ENCODE measurements at regions not wholly inside any gene's neighbourhood (a gene's known extent, or its start where the extent isn't known, plus 50 kb on each side); places are given as distances from the start of the nearest gene placed in this dataset.
"Not testable (repeated sequence)": the region's sequence is repeated elsewhere in the genome, so short reads cannot be mapped to it uniquely, and the experiment has no call there.

DNA sequence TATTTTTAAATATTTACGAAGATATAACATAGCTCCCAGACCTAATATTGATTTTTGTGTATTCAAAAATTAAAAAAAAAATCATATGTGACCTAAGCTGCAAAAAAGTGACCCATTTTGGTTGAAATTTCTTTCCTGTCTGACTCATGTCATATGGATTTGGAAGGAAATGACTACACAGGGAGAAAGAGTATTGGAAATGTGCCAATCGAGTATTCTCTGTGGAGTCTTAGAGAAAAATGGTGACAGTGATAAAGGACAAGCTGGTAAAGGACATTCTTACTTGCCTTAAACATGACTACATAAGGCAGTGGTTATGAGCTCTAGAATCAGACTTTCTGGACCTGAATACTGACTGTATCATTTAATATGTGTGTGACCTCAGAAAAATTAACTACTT lies 262.9 kb upstream of the PTPRD start:
- no peaks in the 10 kb centered on the region for H3K36me3 Mint-ChIP-seq
- H3K27ac Mint-ChIP-seq = no peak overlapping the region
- no peak overlapping the region for H3K4me3 Mint-ChIP-seq
- peaks cover 0 to 10% (median 2%) of the 10 kb centered on the region in 3 donors for H3K9me3 Mint-ChIP-seq
- no peaks in the 10 kb centered on the region for H3K4me1 Mint-ChIP-seq
- H3K27me3 Mint-ChIP-seq = no peaks in the 10 kb centered on the region

DNA sequence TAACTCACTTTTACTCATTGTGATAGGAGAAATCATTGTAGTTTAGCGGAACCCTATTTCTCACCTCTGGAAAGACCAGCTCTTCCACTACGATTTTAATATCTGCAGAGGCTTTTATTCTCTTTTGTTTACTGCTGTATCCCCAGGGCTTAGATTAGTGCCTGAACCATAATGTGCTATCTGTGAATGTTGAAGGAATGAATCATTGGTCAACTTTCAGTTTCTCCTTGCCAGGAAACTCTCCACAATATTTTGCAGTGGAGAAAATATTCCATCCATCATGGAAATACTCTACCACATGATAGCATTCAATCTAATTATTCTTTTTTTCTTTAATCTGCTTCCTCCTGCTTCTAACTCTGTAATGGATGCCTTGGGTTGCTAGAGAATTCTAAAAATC lies 263.5 kb upstream of the PTPRD start:
- H3K9me3 Mint-ChIP-seq = peaks cover 0 to 6% (median 5%) of the 10 kb centered on the region in 3 donors
- H3K4me1 Mint-ChIP-seq = no peaks in the 10 kb centered on the region
- H3K4me3 Mint-ChIP-seq = no peak overlapping the region
- no peaks in the 10 kb centered on the region for H3K27me3 Mint-ChIP-seq
- H3K36me3 Mint-ChIP-seq = no peaks in the 10 kb centered on the region
- no peak overlapping the region for H3K27ac Mint-ChIP-seq

GRCh38 chr9:10890266-10890665 lies 277.5 kb upstream of the PTPRD start:
- H3K4me3 Mint-ChIP-seq, H3K27ac Mint-ChIP-seq, H3K36me3 Mint-ChIP-seq, H3K4me1 Mint-ChIP-seq, H3K27me3 Mint-ChIP-seq: not testable (repeated sequence)
- peaks cover 1 to 12% (median 2%) of the 10 kb centered on the region in 3 donors for H3K9me3 Mint-ChIP-seq

DNA sequence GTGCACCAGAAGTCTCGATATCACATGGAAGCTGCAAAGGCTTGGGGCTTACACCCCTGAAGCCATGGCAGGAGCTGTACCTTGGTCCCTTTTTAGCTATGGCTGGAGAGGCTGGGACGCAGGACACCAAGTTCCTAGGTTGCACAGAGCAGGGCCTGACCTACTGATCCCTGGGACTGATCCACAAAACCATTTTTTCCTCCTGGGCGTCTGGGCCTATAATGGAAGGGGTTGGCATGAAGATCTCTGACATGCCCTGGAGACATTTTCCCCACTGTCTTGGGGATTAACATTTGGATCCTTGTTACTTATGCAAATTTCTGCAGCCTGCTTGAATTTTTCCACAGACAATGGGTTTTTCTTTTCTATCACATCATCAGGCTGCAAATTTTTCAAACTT lies 286.7 kb upstream of the PTPRD start:
- Mint-ChIP-seq H3K27ac (no peak overlapping the region), H3K36me3 (no peaks in the 10 kb centered on the region), H3K9me3 (peaks cover 0 to 6% (median 1%) of the 10 kb centered on the region in 3 donors), H3K4me3 (no peak overlapping the region), H3K4me1 (no peaks in the 10 kb centered on the region), H3K27me3 (no peaks in the 10 kb centered on the region)

- no peaks in the 10 kb centered on the region for H3K36me3 Mint-ChIP-seq
- H3K27me3 Mint-ChIP-seq = no peaks in the 10 kb centered on the region
- H3K9me3 Mint-ChIP-seq = peaks cover 1 to 10% (median 7%) of the 10 kb centered on the region in 3 donors
- H3K4me3 Mint-ChIP-seq = no peak overlapping the region
- H3K27ac Mint-ChIP-seq = no peak overlapping the region
- no peaks in the 10 kb centered on the region for H3K4me1 Mint-ChIP-seq
Observed at GRCh38 chr9:10903969-10904368, 291.2 kb upstream of the PTPRD start.

- Mint-ChIP-seq H3K27me3 (no peaks in the 10 kb centered on the region), H3K4me3 (no peak overlapping the region)
Observed at GRCh38 chr9:10910779-10911178, 298.0 kb upstream of the PTPRD start.

DNA sequence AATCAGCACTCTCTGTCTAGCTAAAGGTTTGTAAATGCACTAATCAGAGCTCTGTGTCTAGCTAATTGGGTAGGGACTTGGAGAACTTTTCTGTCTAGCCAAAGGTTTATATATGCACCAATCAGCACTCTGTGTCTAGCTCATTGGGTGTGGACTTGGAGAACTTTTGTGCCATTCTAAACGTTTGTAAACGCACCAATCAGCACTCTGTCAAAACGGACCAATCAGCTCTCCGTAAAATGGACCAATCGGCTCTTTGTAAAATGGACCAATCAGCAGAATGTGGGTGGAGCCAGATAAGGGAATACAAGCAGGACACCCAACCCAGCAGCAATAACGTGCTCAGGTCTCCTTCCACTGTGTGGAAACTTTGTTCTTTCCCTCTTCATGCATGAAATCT lies 298.6 kb upstream of the PTPRD start:
- peaks cover 0 to 26% (median 7%) of the 10 kb centered on the region in 3 donors for H3K9me3 Mint-ChIP-seq
- H3K4me1 Mint-ChIP-seq = no peaks in the 10 kb centered on the region
- H3K4me3 Mint-ChIP-seq = no peak overlapping the region
- no peak overlapping the region for H3K27ac Mint-ChIP-seq
- H3K27me3 Mint-ChIP-seq = no peaks in the 10 kb centered on the region
- H3K36me3 Mint-ChIP-seq = no peaks in the 10 kb centered on the region

More at GRCh38 chr9:10910779-10911178, 298.0 kb upstream of the PTPRD start:
- H3K27ac Mint-ChIP-seq = no peak overlapping the region
- H3K4me1 Mint-ChIP-seq = no peaks in the 10 kb centered on the region
- H3K36me3 Mint-ChIP-seq = no peaks in the 10 kb centered on the region
- H3K9me3 Mint-ChIP-seq = peaks cover 0 to 27% (median 7%) of the 10 kb centered on the region in 3 donors

- H3K36me3 Mint-ChIP-seq = no peaks in the 10 kb centered on the region
- H3K27ac Mint-ChIP-seq = no peak overlapping the region
- no peak overlapping the region for H3K4me3 Mint-ChIP-seq
- peaks cover 0 to 22% (median 0%) of the 10 kb centered on the region in 3 donors for H3K9me3 Mint-ChIP-seq
- no peaks in the 10 kb centered on the region for H3K27me3 Mint-ChIP-seq
- H3K4me1 Mint-ChIP-seq = no peaks in the 10 kb centered on the region
Observed at GRCh38 chr9:10917001-10917400, 304.2 kb upstream of the PTPRD start.

DNA sequence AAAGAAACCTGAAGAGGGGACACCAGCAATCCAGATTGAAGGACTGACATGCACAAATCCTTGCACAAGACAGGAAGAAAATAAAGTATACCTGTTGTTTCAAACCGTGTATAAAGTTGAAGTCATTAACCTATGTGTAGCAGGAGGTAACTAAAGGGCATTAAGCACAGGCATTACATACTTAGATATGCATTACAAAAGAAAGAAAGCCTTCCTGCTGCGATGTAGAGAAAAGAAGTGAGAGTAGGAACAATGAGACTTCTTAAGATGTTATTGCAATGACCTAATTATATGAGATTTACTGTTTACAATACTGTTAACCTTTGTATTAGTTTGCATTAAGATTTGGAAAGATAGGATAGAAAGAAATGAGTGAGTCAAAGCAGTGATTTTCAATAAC lies 308.9 kb upstream of the PTPRD start:
- Mint-ChIP-seq H3K27ac (no peak overlapping the region), H3K36me3 (no peaks in the 10 kb centered on the region)

DNA sequence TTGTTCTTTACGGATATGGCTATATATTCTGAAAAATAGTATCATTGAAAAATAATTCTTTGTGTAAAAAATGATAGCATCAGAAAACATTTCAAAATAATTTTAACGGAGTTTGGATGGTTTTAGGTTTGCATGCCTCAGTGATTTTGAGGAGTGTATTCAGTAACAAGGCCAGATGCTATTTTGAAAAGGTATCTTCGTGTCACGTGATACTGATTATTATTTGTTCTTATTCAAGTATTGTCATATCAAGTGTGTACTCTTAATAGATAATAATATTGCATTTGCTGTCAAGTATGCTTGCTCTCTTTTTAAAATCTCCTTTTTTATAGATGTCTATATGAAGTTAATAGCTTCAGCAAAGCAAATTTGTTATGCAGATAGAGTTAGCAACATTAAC lies 313.1 kb upstream of the PTPRD start:
- H3K36me3 Mint-ChIP-seq = no peaks in the 10 kb centered on the region
- H3K4me3 Mint-ChIP-seq = no peak overlapping the region
- peaks cover 4 to 18% (median 6%) of the 10 kb centered on the region in 3 donors for H3K9me3 Mint-ChIP-seq

More for the DNA sequence above, 308.9 kb upstream of the PTPRD start:
- Mint-ChIP-seq H3K4me1 (no peaks in the 10 kb centered on the region), H3K9me3 (peaks cover 4 to 24% (median 6%) of the 10 kb centered on the region in 3 donors), H3K27me3 (no peaks in the 10 kb centered on the region), H3K4me3 (no peak overlapping the region)

DNA sequence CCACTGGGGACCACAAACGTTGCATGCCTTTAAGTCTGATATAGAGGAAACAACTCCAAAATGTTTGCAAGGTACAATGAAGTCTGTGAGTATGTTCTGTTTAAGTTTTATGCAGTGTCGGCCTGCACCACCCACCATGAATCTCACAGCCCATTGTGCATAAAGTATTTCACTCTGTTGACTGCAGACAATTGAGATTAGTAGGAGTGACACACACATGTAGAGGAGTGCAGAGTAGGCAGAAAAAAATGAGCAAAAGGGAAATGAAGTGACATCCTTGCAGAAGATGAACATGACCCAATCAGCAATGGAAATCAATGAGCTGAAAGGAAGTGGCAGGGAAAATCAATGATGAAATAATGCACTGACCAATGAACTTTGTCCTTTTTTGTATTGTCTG lies 315.6 kb upstream of the PTPRD start:
- Mint-ChIP-seq H3K4me3 (no peak overlapping the region), H3K9me3 (peaks cover 3 to 12% (median 8%) of the 10 kb centered on the region in 3 donors), H3K36me3 (no peaks in the 10 kb centered on the region), H3K27ac (no peak overlapping the region), H3K4me1 (no peaks in the 10 kb centered on the region), H3K27me3 (no peaks in the 10 kb centered on the region)

More for the DNA sequence above, 313.1 kb upstream of the PTPRD start:
- no peaks in the 10 kb centered on the region for H3K4me1 Mint-ChIP-seq
- H3K27ac Mint-ChIP-seq = no peak overlapping the region
- no peaks in the 10 kb centered on the region for H3K27me3 Mint-ChIP-seq

DNA sequence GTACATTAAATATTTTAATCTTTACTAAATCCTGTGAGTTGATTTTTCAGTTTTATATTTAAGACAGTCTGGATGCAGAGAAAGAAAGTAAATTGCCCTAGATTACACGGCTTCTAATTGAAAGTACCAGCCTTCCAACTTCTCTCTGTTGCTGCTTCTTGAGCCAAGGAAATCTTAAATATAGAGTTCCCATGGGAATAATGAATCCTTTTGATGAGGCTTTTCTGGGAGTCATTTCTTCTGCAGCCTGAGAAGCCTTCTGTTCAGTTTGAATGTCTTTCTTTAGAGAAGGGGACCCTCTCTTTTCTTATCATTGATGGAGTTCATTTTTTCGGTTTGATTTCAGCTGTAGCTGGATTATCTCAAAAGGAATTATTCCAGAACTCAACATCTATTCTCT lies 317.3 kb upstream of the PTPRD start:
- Mint-ChIP-seq H3K4me1 (no peaks in the 10 kb centered on the region), H3K36me3 (no peaks in the 10 kb centered on the region), H3K9me3 (peaks cover 0 to 6% (median 4%) of the 10 kb centered on the region in 3 donors), H3K4me3 (no peak overlapping the region), H3K27me3 (no peaks in the 10 kb centered on the region), H3K27ac (no peak overlapping the region)

DNA sequence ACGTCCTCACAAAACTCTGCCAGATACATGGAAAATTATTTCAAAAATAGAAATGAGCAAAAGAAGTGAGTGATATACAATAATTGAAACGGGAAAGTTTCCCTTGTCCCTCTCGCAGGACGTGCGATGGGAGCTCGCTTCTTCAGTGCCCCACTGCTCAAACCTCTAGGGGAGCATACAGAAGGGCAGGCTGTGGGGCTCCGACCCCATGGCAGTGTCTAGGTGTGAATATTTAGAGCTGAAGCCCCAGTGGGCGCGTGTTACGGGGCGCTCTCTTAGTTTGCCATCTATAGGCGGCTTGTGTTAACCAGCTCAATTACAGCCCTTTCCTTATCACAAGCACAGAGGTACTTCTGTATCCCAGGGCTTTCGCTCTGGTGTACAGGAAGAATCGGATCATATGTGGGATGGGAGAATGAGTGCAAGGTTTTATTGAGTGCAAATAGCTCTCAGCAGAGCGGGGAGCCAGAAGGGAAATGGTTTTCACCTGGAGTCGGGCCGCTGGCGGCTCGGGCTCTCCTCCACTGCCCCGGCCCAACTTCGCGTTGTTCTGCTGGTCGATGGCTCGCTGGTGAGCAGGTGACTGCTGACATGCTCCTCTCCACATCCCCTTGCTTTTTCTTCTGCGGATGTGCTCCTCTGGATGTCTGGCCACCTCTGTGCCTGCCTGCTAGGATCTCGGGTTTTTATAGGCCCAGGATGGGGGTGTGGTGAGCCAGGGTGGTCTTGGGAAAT lies 334.0 kb upstream of the PTPRD start:
- H3K9me3 Mint-ChIP-seq = peaks cover 0 to 7% (median 4%) of the 10 kb centered on the region in 3 donors
- no peaks in the 10 kb centered on the region for H3K4me1 Mint-ChIP-seq
- no peaks in the 10 kb centered on the region for H3K27me3 Mint-ChIP-seq
- no peak overlapping the region for H3K27ac Mint-ChIP-seq
- H3K36me3 Mint-ChIP-seq = no peaks in the 10 kb centered on the region
- H3K4me3 Mint-ChIP-seq = peak overlapping the region in 1 of 4 donors; percentile 9

- H3K27me3 Mint-ChIP-seq = no peaks in the 10 kb centered on the region
- no peak overlapping the region for H3K4me3 Mint-ChIP-seq
- H3K9me3 Mint-ChIP-seq = peaks cover 2 to 7% (median 3%) of the 10 kb centered on the region in 3 donors
- no peaks in the 10 kb centered on the region for H3K4me1 Mint-ChIP-seq
- no peaks in the 10 kb centered on the region for H3K36me3 Mint-ChIP-seq
- no peak overlapping the region for H3K27ac Mint-ChIP-seq
Observed at GRCh38 chr9:10957878-10958277, 345.1 kb upstream of the PTPRD start.

DNA sequence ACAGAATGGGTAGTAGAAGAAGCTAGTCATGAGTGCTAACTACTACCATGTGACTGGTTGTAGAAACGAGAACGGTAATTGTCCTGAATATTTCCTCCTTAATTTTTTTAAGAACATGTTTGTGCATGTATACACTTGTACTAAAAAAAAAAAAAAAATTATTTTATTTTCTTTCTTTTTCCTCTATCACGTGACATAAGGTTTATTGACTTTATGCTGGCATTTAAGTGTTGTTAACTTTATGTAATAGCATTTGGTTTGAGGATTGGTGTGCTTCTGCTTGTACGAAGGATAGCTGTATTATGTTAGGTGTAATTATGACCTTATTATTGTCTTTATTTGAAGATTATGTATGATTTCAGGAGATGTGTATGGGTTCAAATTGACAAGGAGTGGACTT lies 349.1 kb upstream of the PTPRD start:
- Mint-ChIP-seq H3K27me3 (no peaks in the 10 kb centered on the region), H3K4me1 (no peaks in the 10 kb centered on the region), H3K4me3 (no peak overlapping the region), H3K9me3 (peaks cover 2 to 17% (median 5%) of the 10 kb centered on the region in 3 donors), H3K36me3 (no peaks in the 10 kb centered on the region), H3K27ac (no peak overlapping the region)

DNA sequence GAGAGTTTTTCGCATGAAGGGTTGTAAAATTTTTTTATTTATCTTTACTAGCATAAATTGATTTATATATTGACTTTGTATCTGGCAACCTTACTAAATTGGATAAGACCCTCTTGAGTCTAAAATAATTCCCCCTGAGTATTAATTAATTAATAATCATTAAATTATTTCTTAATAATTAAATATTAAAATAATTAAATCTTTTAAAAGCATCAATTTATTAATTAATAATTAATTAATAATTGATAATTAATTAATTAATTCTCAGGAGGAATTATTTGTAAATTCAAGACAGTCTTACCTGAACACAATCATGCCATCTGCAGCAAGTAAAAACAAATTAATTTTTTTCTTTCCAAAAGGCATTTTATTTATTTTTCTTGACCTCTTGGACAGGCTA lies 370.4 kb upstream of the PTPRD start:
- Mint-ChIP-seq H3K36me3 (no peaks in the 10 kb centered on the region), H3K4me3 (no peak overlapping the region), H3K27ac (no peak overlapping the region), H3K27me3 (no peaks in the 10 kb centered on the region), H3K4me1 (no peaks in the 10 kb centered on the region), H3K9me3 (peaks cover 5 to 8% (median 7%) of the 10 kb centered on the region in 3 donors)
